PC-3 (cell line): ENCODE measurements at regions not wholly inside any gene's neighbourhood (a gene's known extent, or its start where the extent isn't known, plus 50 kb on each side); places are given as distances from the start of the nearest gene placed in this dataset.

Experiments
- ATAC-seq: fragments of 200-7000 bp; cut with Tn5 transposase; 2 replicates; pipeline ENCODE4 v1.9.1; 2020; ENCODE audit warnings: mild to moderate bottlenecking, moderate library complexity
- BruUV-seq: library from RNA; stranded (reverse); fragments of 400-500 nt; replicated peaks from 2 replicates; lab custom pipeline; 2021; lab: Mats Ljungman, UMichigan
- CTCF ChIA-PET: fragments of 300-600 bp; sonication (Branson Sonifier 250); formaldehyde crosslinking; loops from one replicate; lab custom pipeline; 2022; ENCODE audit warnings: antibody characterized with exemption; lab: Charles Lee
- POLR2A ChIA-PET: fragments of 300-600 bp; sonication (Branson Sonifier 250); formaldehyde crosslinking; loops from one replicate; lab custom pipeline; 2022; ENCODE audit warnings: antibody characterized with exemption; ENCODE audit not compliant: unreplicated experiment; lab: Charles Lee
- DNase-seq: peaks from one replicate; pipeline ENCODE4 v3.0.0-alpha.2; 2015
- H2AFZ ChIP-seq: fragments of 300-600 bp; sonication (generic); 2 replicates; pipeline ENCODE4 v1.6.0; 2016; ENCODE audit warnings: antibody characterized with exemption, low read length
- H3F3A ChIP-seq: fragments of 300-600 bp; sonication (generic); one replicate; pipeline ENCODE4 v1.6.0; 2017; ENCODE audit warnings: antibody characterized with exemption, low read length, control low read depth, mild to moderate bottlenecking; ENCODE audit not compliant: unreplicated experiment
- H3K27ac ChIP-seq: fragments of 300-600 bp; sonication (generic); 2 replicates; pipeline ENCODE4 v1.5.1; 2016; ENCODE audit warnings: mild to moderate bottlenecking, low read length
- H3K27me3 ChIP-seq: fragments of 300-600 bp; sonication (generic); 2 replicates; pipeline ENCODE4 v1.6.1; 2016; ENCODE audit warnings: low read length, mixed read lengths
- H3K36me3 ChIP-seq: fragments of 300-600 bp; sonication (generic); 2 replicates; pipeline ENCODE4 v1.6.1; 2016; ENCODE audit warnings: low read depth, mixed run types, low read length, mixed read lengths
- H3K4me1 ChIP-seq: fragments of 300-600 bp; sonication (generic); 2 replicates; pipeline ENCODE4 v1.5.1; 2016; ENCODE audit warnings: low read length; ENCODE audit not compliant: insufficient read depth
- H3K4me2 ChIP-seq: fragments of 300-600 bp; sonication (generic); 2 replicates; pipeline ENCODE4 v1.6.0; 2016; ENCODE audit warnings: low read length
- H3K4me3 ChIP-seq: fragments of 300-600 bp; sonication (generic); 2 replicates; pipeline ENCODE4 v1.5.1; 2016; ENCODE audit warnings: mild to moderate bottlenecking, low read length, mixed read lengths
- H3K79me2 ChIP-seq: fragments of 300-600 bp; sonication (generic); 2 replicates; pipeline ENCODE4 v1.6.1; 2017; ENCODE audit warnings: low read length, mixed read lengths
- H3K9ac ChIP-seq: fragments of 300-600 bp; sonication (generic); 2 replicates; pipeline ENCODE4 v1.6.0; 2016; ENCODE audit warnings: mild to moderate bottlenecking, low read length
- H3K9me2 ChIP-seq: fragments of 300-600 bp; sonication (generic); replicated peaks from 2 replicates; pipeline ENCODE4 v1.6.1; 2016; ENCODE audit warnings: mixed run types, low read length, mixed read lengths
- H3K9me3 ChIP-seq: fragments of 300-600 bp; sonication (generic); 2 replicates; pipeline ENCODE4 v1.6.1; 2016; ENCODE audit warnings: low read length, mixed read lengths
- H4K20me1 ChIP-seq: fragments of 300-600 bp; sonication (generic); 2 replicates; pipeline ENCODE4 v1.6.1; 2016; ENCODE audit warnings: low read length, mixed read lengths
- EZH2 ChIP-seq: fragments of 300-600 bp; sonication (generic); IDR thresholded peaks from one replicate; pipeline ENCODE4 v1.6.1; 2017; ENCODE audit warnings: antibody characterized with exemption, mild to moderate bottlenecking, low read length; ENCODE audit not compliant: unreplicated experiment
- EZH2phosphoT487 ChIP-seq: fragments of 300-600 bp; sonication (generic); IDR thresholded peaks from 2 replicates; pipeline ENCODE4 v1.6.1; 2018; ENCODE audit warnings: mild to moderate bottlenecking, antibody characterized with exemption, low read length, borderline replicate concordance
- intact Hi-C: fragments of 100-400 bp; cut with micrococcal nuclease; formaldehyde crosslinking; loops from 2 replicates; pipeline ENCODE4 v1.9.0; 2023
- TF ChIP-seq, protein P1 (sequence below): fragments of 300-600 bp; sonication (generic); conservative IDR thresholded peaks from 2 replicates; pipeline ENCODE4 v1.5.1; 2017; ENCODE audit warnings: antibody characterized with exemption, low read depth, mild to moderate bottlenecking, low read length

- Histone ChIP-seq H3F3A (no peaks in the 10 kb centered on the region), H3K36me3 (no peaks in the 10 kb centered on the region), H3K9me3 (no peaks in the 10 kb centered on the region), H3K4me2 (no peak overlapping the region), H3K4me3 (no peak overlapping the region), H3K9me2 (no peaks in the 10 kb centered on the region), H3K79me2 (no peaks in the 10 kb centered on the region), H4K20me1 (no peaks in the 10 kb centered on the region), H3K27ac (no peak overlapping the region), H2AFZ (no peak overlapping the region), H3K27me3 (peaks cover 35% of the 10 kb centered on the region), H3K9ac (no peak overlapping the region), H3K4me1 (no peaks in the 10 kb centered on the region)
- DNase-seq = no peak
- intact Hi-C loops = no loop called here
- no peak for ATAC-seq
- CTCF ChIA-PET = no interaction called here
- TF ChIP-seq EZH2phosphoT487 = no peak
- TF ChIP-seq, protein P1, sequence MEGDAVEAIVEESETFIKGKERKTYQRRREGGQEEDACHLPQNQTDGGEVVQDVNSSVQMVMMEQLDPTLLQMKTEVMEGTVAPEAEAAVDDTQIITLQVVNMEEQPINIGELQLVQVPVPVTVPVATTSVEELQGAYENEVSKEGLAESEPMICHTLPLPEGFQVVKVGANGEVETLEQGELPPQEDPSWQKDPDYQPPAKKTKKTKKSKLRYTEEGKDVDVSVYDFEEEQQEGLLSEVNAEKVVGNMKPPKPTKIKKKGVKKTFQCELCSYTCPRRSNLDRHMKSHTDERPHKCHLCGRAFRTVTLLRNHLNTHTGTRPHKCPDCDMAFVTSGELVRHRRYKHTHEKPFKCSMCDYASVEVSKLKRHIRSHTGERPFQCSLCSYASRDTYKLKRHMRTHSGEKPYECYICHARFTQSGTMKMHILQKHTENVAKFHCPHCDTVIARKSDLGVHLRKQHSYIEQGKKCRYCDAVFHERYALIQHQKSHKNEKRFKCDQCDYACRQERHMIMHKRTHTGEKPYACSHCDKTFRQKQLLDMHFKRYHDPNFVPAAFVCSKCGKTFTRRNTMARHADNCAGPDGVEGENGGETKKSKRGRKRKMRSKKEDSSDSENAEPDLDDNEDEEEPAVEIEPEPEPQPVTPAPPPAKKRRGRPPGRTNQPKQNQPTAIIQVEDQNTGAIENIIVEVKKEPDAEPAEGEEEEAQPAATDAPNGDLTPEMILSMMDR = no peak
- no peak for TF ChIP-seq EZH2
- POLR2A ChIA-PET = no interaction called here
- no TSS peak for BruUV-seq
These were observed 141.4 kb upstream of the RET start for GRCh38 chr10:42935466-42935865.

DNA sequence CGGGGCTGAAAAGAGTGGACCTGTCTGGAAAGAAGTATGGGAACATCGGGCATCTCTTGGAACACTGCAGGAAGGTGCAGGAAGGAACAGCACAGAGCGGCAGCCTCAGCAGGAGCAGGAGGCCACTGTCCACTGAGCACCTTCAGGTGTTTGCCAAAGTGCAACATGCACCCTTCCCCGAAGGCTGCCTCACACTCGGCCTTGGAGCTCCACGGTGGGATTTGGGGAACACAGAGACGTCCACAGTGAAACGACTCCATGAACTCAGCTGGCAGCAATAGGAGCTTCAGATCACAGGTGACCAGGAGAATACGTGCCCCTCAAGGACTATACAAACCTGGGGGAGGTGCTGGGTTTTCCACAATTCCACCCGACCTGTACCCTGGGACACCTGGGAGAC lies 140.3 kb upstream of the RET start:
- H3K4me1 ChIP-seq = no peaks in the 10 kb centered on the region
- BruUV-seq = no TSS peak
- H3F3A ChIP-seq = no peaks in the 10 kb centered on the region
- no peak for ATAC-seq
- ChIA-PET POLR2A (no interaction called here), CTCF (no interaction called here)
- H3K9me3 ChIP-seq = no peaks in the 10 kb centered on the region
- H3K36me3 ChIP-seq = no peaks in the 10 kb centered on the region
- H3K9ac ChIP-seq = no peak overlapping the region
- H3K27ac ChIP-seq = no peak overlapping the region
- H3K79me2 ChIP-seq = no peaks in the 10 kb centered on the region
- DNase-seq = no peak
- no peak overlapping the region for H3K4me3 ChIP-seq
- no peaks in the 10 kb centered on the region for H4K20me1 ChIP-seq
- no peak overlapping the region for H2AFZ ChIP-seq
- H3K4me2 ChIP-seq = no peak overlapping the region
- no peaks in the 10 kb centered on the region for H3K9me2 ChIP-seq
- TF ChIP-seq EZH2phosphoT487 (no peak), EZH2 (no peak)
- TF ChIP-seq, protein P1 = no peak
- intact Hi-C loops = no loop called here
- peaks cover 45% of the 10 kb centered on the region for H3K27me3 ChIP-seq

- Histone ChIP-seq H3K79me2 (no peaks in the 10 kb centered on the region), H3K9me3 (no peaks in the 10 kb centered on the region), H3K9me2 (no peaks in the 10 kb centered on the region), H3F3A (no peaks in the 10 kb centered on the region), H2AFZ (no peak overlapping the region), H3K9ac (no peak overlapping the region), H3K4me1 (no peaks in the 10 kb centered on the region), H3K4me2 (no peak overlapping the region), H3K27me3 (peaks cover 45% of the 10 kb centered on the region), H4K20me1 (no peaks in the 10 kb centered on the region), H3K27ac (no peak overlapping the region), H3K4me3 (no peak overlapping the region), H3K36me3 (no peaks in the 10 kb centered on the region)
- TF ChIP-seq, protein P1 = no peak
- no peak for TF ChIP-seq EZH2phosphoT487
- no peak for TF ChIP-seq EZH2
- POLR2A ChIA-PET = no interaction called here
- ATAC-seq = no peak
- CTCF ChIA-PET = no interaction called here
- DNase-seq = no peak
- intact Hi-C loops = no loop called here
- no TSS peak for BruUV-seq
These were observed 139.8 kb upstream of the RET start for GRCh38 chr10:42937048-42937447.
